ENCODE measurements at regions not wholly inside any gene's neighbourhood (a gene's known extent, or its start where the extent isn't known, plus 50 kb on each side); places are given as distances from the start of the nearest gene placed in this dataset.

- TF ChIP-seq POLR2A (IDR thresholded peaks at IDR 0.05; ENCODE audit: low read depth) (no peak), CTCF (IDR thresholded peaks at IDR 0.05) (no peak)
Observed at GRCh38 chr6:109253366-109253765, 128.9 kb downstream of the CD164 start.
